ENCODE measurements at regions not wholly inside any gene's neighbourhood (a gene's known extent, or its start where the extent isn't known, plus 50 kb on each side); places are given as distances from the start of the nearest gene placed in this dataset.
"Not testable (repeated sequence)": the region's sequence is repeated elsewhere in the genome, so short reads cannot be mapped to it uniquely, and the experiment has no call there.

GRCh38 chrX:120718969-120719368 is 89.1 kb upstream of the C1GALT1C1 start:
- no peak for DNase-seq (ENCODE audit: low read depth, low spot score)

GRCh38 chrX:120702337-120702736 is 72.5 kb upstream of the C1GALT1C1 start:
- DNase-seq (ENCODE audit: low read depth, low spot score): not testable (repeated sequence)

- no peak for DNase-seq (ENCODE audit: low read depth, low spot score)
Measured at GRCh38 chrX:120697053-120697452, 67.2 kb upstream of the C1GALT1C1 start.

- DNase-seq (ENCODE audit: low read depth, low spot score): no peak
Measured at GRCh38 chrX:120692319-120692718, 62.5 kb upstream of the C1GALT1C1 start.

GRCh38 chrX:120690941-120691340 is 61.1 kb upstream of the C1GALT1C1 start:
- no peak for DNase-seq (ENCODE audit: low read depth, low spot score)

- DNase-seq (ENCODE audit: low read depth, low spot score): no peak
Measured at GRCh38 chrX:120690344-120690743, 60.5 kb upstream of the C1GALT1C1 start.

- no peak for DNase-seq (ENCODE audit: low read depth, low spot score)
Measured at GRCh38 chrX:120680090-120680489, 50.2 kb upstream of the C1GALT1C1 start.
